Esophagus (tissue), 2 donors: ENCODE measurements at regions not wholly inside any gene's neighbourhood (a gene's known extent, or its start where the extent isn't known, plus 50 kb on each side); places are given as distances from the start of the nearest gene placed in this dataset.
"Not testable (repeated sequence)": the region's sequence is repeated elsewhere in the genome, so short reads cannot be mapped to it uniquely, and the experiment has no call there.

Experiments used
- H3K27ac ChIP-seq, 2 donors: one replicate each; pipeline ENCODE4 v1.5.1; 2013; ENCODE audit warnings: low read depth in 2 of 2, mild to moderate bottlenecking in 2 of 2, inconsistent platforms in 1 of 2, low read length in 1 of 2, moderate library complexity in 1 of 2
- H3K27me3 ChIP-seq, 2 donors: one replicate each; pipeline ENCODE4 v1.6.1; 2013; ENCODE audit warnings: low read length in 2 of 2, control low read depth in 1 of 2, mild to moderate bottlenecking in 1 of 2; ENCODE audit not compliant: insufficient read depth in 2 of 2, control insufficient read depth in 1 of 2
- H3K36me3 ChIP-seq, 2 donors: one replicate each; pipeline ENCODE4 v1.6.1; 2013; ENCODE audit warnings: low read length in 1 of 2; ENCODE audit not compliant: control insufficient read depth in 2 of 2, insufficient read depth in 2 of 2
- H3K4me1 ChIP-seq, 2 donors: one replicate each; pipeline ENCODE4 v1.6.1; 2013; ENCODE audit warnings: low read length in 1 of 2; ENCODE audit not compliant: control insufficient read depth in 2 of 2, insufficient read depth in 2 of 2
- H3K4me3 ChIP-seq, 2 donors: one replicate each; pipeline ENCODE4 v1.5.1; 2013; ENCODE audit warnings: low read length in 2 of 2, mild to moderate bottlenecking in 2 of 2, low read depth in 1 of 2, moderate library complexity in 1 of 2
- H3K9me3 ChIP-seq, 2 donors: one replicate each; pipeline ENCODE4 v1.6.1; 2013; ENCODE audit warnings: mild to moderate bottlenecking in 2 of 2, low read depth in 1 of 2, low read length in 1 of 2, moderate library complexity in 1 of 2; ENCODE audit not compliant: control insufficient read depth in 2 of 2, insufficient read depth in 1 of 2
- WGBS, 2 donors: extraction: QIAGEN DNeasy Blood & Tissue Kit; methylation state at CpG; one replicate each; pipeline ENCODE4 v1.1.7; 2013; 5-methylcytosine and 5-hydroxymethylcytosine counted together
- donor health status: healthy with polysubstance abuse.
- donor health status: Bipolar disorder and iron deficiency.

DNA sequence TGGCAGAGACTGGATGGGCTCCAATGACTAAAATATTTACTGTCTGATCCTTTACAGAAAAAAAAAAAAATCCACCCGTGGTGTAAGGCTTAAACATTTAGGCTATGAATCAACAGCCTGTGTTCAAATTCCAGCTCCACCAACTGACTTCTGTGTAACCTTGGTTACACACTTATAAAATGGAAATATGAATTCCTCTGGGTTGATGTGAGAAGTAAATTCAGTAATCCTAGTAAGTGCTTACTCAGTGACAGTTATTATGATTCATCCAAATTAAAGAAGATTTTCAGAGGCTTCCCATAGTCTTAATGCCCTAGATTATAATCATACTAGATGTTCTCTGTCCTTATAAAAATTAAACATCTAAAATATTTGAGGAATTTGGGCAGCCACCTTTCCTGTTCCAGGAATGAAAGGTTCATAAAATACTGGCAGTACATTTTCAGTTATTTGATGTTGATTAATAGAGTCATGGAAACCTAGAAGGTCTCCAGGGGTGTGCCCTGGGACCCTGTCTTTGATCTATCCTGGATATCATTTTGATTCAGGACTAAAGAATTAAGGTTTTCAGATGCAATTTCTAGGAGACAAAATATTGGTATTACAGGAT, 180.3 kb upstream of the ZNF217 start:
- Histone ChIP-seq H3K4me1 (no peaks in the 10 kb centered on the region), H3K4me3 (no peak overlapping the region), H3K36me3 (no peaks in the 10 kb centered on the region), H3K27me3 (no peaks in the 10 kb centered on the region), H3K27ac (no peak overlapping the region), H3K9me3 (no peaks in the 10 kb centered on the region)
- WGBS, 2 donors, result 10 to 23% methylated on average over 1 of the region's 1 CpG

DNA sequence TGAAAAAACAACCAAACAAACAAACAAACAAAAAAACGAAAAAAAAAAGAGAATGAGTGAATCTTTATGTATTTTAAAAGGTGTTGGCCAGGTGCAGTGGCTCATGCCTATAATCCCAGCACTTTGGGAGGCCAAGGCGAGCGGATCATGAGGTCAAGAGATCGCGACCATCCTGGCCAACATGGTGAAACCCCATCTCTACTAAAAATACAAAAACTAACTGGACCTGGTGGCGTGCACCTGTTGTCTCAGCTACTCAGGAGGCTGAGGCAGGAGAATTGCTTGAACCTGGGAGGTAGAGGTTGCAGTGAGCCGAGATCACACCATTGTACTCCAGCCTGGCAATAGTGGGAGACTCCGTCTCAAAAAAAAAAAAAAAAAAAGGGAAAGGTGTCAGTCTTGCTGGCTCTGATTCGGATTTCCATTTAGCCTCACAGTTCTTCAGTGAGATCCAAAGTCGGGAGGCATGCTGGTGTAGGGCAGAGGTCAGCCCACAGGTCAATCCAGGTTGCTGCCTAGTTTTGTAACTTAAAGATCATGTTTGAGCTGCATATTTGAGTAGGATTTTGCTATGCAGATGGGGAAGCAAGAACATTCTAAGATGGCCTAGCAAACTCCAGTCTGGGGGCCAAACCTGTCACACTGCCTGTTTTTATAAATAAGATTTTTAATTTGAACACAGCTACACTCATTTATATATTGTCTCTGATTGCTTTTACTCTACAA, 179.6 kb upstream of the ZNF217 start:
- not testable (repeated sequence) for H3K27me3 ChIP-seq, H3K36me3 ChIP-seq, H3K4me3 ChIP-seq, H3K4me1 ChIP-seq, H3K9me3 ChIP-seq
- peak overlapping the region in 1 of 2 donors; percentile 57 for H3K27ac ChIP-seq
- 85 to 86% methylated on average over 10 of the region's 10 CpGs for WGBS, 2 donors

DNA sequence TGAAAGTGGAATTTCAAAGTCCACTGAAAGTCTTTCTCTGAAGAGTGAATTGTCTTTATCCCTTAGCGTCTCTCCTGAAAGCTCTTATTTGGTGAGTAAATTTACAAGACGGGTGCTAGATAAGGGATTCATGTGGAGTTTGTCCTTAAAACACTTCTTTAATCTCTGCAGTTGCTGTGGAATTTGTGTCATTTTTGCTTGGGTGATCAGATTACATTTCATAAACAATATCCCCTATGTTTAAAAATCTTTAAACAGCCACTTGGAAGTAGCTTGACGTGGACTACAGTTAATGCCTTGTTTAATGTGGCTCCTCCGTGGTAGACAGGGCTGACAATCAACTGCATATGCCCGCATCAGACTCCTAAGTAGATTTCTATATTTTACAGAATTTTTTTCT, 175.4 kb upstream of the ZNF217 start:
- no peak overlapping the region for H3K27ac ChIP-seq
- 57 to 72% methylated on average over 5 of the region's 5 CpGs for WGBS, 2 donors
- H3K4me3 ChIP-seq, result no peak overlapping the region
- no peaks in the 10 kb centered on the region for H3K27me3 ChIP-seq
- H3K4me1 ChIP-seq, result no peaks in the 10 kb centered on the region
- no peaks in the 10 kb centered on the region for H3K9me3 ChIP-seq
- H3K36me3 ChIP-seq, result no peaks in the 10 kb centered on the region

DNA sequence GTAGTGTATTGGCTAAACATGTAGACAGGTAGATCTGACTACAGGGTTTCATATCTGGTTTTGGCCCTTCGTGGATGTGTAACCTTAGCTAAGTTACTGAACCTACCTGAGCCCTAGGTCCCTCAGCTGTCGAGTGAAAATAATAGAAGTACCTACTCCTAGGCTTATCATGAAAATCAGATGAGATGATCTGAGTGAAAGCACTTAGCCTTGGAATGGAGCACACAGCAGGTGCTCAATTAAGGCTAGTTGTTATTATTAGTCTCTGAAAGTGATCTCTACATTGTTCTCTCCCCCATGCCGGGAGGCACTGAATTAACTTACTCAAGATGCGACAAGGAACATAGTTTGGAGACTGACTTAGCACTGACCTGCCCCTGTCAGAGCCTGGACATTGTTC, 174.7 kb upstream of the ZNF217 start:
- no peaks in the 10 kb centered on the region for H3K9me3 ChIP-seq
- no peaks in the 10 kb centered on the region for H3K36me3 ChIP-seq
- WGBS, 2 donors, result 85 to 90% methylated on average over 4 of the region's 4 CpGs
- H3K27me3 ChIP-seq, result no peaks in the 10 kb centered on the region
- H3K27ac ChIP-seq, result no peak overlapping the region
- no peak overlapping the region for H3K4me3 ChIP-seq
- H3K4me1 ChIP-seq, result no peaks in the 10 kb centered on the region

DNA sequence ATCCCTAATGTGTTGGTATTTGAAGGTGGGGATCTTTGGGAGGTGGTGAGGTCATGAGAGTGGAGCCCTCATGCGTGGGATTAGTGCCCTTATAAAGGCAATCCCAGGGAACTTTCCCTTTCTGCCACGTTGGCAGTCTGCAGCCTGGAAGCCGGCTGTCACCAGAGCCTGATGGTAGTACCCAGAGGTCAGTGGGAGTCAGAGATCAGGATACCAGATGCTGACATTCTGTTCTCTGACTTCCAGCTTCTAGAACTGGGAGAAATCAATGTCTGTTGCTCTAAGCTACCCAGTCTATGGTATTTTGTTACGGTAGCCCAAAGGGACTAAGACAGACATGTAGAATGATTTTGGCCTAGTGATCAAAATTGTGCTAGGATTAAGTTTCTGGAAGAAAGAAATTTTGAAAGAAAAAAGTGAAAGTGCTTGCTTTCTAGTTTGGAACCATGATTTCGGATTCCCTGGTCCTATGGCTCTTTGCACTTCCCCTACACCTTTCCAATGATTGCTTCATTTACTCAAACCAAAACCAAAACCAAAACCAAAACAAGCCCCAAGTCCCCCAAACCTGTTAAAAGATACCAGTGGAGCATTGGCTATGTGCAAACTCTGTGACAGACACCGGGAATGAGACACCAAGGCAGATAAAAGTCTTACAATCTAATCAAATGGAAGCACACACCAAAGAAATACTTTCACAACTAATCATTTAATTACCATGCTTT, 173.7 kb upstream of the ZNF217 start:
- Histone ChIP-seq H3K36me3 (no peaks in the 10 kb centered on the region), H3K4me3 (no peak overlapping the region), H3K9me3 (no peaks in the 10 kb centered on the region), H3K27ac (no peak overlapping the region), H3K27me3 (no peaks in the 10 kb centered on the region), H3K4me1 (no peaks in the 10 kb centered on the region)
- 86 to 93% methylated on average over 6 of the region's 6 CpGs for WGBS, 2 donors

DNA sequence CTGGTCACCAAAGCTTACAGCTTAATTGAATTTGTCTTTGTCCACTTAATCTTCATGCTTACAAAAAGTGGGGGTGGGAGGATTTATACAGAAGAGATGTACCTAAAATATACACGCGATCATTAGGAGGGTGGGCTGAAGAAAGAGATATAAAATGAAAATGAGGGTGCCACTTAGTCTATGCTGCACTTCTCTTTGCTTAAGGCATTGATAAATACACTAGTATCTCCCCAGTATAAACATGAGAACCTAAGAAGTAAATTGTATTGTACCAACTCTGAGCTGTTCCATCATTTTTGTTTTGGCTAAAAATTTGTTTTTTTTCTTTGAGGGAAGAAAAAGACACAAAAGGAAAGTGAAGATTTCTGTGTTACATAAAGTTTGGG, 170.8 kb upstream of the ZNF217 start:
- no peaks in the 10 kb centered on the region for H3K4me1 ChIP-seq
- no peak overlapping the region for H3K27ac ChIP-seq
- no peaks in the 10 kb centered on the region for H3K9me3 ChIP-seq
- H3K36me3 ChIP-seq, result no peaks in the 10 kb centered on the region
- H3K27me3 ChIP-seq, result no peaks in the 10 kb centered on the region
- WGBS, 2 donors, result 29 to 43% methylated on average over 2 of the region's 2 CpGs
- H3K4me3 ChIP-seq, result no peak overlapping the region

DNA sequence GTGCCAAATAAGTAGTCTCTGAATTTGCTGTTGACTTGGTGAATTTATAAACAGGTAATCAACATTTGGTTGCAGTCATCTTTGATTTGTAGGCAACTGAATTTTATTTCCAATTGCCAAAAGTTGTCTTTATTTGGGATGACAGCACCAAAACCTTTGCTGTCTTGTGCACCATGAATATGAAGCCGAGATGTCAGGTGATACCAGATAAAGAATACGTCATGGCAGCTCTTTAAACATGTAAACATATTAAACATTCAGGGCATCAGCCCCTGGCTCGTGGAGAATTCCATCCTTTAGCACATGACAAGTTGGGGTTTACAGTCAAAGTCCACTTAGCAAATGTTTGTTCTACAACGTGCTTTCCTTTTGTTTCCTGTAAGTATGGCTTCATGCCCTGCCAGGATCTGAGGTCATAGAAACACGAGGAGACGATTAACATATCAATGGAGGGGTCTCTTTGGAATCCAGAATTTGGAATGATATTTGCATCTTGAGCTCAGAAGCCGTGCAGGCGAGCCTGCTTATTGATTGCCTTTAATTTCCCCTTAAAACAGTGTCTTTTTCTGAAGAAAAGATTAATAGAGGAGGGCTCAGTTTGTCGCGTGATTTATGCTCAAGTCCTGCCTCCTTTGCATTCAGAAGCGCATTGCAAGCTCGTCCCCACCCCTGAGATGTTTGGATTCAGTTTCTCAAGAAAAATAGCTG, 170.2 kb upstream of the ZNF217 start:
- Histone ChIP-seq H3K4me1 (no peaks in the 10 kb centered on the region), H3K27ac (no peak overlapping the region), H3K9me3 (no peaks in the 10 kb centered on the region), H3K4me3 (no peak overlapping the region), H3K36me3 (no peaks in the 10 kb centered on the region), H3K27me3 (no peaks in the 10 kb centered on the region)
- WGBS, 2 donors, result 21 to 30% methylated on average over 12 of the region's 12 CpGs

DNA sequence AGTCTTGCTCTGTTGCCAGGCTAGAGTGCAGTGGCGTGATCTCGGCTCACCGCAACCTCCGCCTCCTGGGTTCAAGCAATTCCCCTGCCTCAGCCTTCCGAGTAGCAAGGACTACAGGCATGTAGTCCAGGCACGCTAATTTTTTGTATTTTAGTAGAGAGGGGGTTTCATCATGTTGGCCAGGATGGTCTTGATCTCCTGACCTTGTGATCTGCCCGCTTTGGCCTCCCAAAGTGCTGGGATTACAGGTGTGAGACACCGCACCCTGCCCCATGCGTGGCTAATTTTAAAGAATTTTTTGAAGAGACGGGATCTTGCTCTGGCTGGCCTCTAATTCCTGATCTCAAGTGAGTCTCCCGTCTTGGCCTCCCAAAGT, 168.8 kb upstream of the ZNF217 start:
- not testable (repeated sequence) for H3K4me3 ChIP-seq, H3K27me3 ChIP-seq, H3K4me1 ChIP-seq, H3K27ac ChIP-seq, H3K36me3 ChIP-seq, H3K9me3 ChIP-seq
- 95 to 97% methylated on average over 11 of the region's 11 CpGs for WGBS, 2 donors

DNA sequence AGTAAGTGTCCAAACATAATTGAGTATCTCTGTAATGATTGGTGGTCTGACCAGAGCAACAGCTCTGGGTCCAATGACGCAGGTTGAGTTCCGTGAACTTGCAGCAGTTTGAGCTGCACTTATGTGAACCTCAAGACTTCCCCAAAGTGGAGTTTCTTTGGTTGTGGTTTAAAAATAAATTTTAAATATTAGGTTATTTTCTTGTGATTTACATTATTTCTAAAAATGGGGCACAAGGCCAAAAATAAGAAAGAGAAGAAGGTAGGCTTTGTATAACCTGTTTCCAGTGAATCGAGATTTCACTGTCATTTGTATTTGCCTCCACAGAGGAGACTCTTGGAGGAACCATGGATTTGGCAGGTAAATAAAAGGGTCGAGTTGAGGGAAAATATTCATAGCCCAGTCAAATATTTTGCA, 166.4 kb upstream of the ZNF217 start:
- H3K27me3 ChIP-seq, result no peaks in the 10 kb centered on the region

More for the DNA sequence above, 166.4 kb upstream of the ZNF217 start:
- Histone ChIP-seq H3K36me3 (no peaks in the 10 kb centered on the region), H3K27ac (no peak overlapping the region), H3K4me1 (no peaks in the 10 kb centered on the region), H3K9me3 (no peaks in the 10 kb centered on the region), H3K4me3 (no peak overlapping the region)
- WGBS, 2 donors, result 67 to 74% methylated on average over 4 of the region's 4 CpGs
